GM21576 (cell line): ENCODE measurements at regions not wholly inside any gene's neighbourhood (a gene's known extent, or its start where the extent isn't known, plus 50 kb on each side); places are given as distances from the start of the nearest gene placed in this dataset.
"Not testable (repeated sequence)": the region's sequence is repeated elsewhere in the genome, so short reads cannot be mapped to it uniquely, and the experiment has no call there.

ENCODE experiments used
- ATAC-seq: cut with Tn5 transposase; IDR thresholded peaks from one replicate; pipeline ENCODE4 v1.9.1; 2021; ENCODE audit warnings: mild to moderate bottlenecking, moderate library complexity; ENCODE audit not compliant: unreplicated experiment

DNA sequence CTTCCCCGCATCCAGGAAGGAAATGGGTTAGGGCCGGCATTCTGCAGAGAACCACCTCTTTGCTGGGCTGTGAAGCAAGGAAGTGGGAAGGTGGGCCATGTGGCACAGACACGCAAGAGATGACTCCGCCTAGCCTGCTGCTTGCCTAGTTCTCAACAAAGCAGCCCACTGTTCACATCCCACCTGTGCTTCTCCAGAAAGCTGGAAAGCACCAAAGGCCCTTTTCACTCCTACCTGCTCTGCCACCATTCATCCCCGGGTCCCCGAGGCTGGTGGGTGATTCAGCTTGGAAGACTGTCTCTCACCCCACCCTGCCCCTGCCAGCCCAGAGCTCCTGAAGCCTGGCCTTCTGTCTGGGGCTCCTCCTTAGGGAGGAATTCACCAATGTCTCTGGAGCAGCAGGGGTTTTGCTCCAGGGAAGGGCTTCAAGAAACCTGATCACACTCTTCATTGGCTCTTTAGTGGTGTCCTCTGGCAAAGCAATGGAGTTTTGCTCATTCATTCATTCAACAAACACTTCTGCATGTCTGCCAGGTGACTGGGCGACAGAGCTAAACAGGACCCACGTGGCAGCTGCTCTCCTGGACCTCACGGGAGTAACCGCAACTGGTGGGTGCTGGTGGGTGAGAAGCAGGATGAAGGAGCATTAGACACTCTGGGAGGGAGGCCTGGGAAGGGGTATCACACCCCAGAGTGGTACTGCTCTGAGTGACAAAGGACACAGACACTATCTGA is 145.4 kb upstream of the TLE3 start:
- ATAC-seq = no peak

DNA sequence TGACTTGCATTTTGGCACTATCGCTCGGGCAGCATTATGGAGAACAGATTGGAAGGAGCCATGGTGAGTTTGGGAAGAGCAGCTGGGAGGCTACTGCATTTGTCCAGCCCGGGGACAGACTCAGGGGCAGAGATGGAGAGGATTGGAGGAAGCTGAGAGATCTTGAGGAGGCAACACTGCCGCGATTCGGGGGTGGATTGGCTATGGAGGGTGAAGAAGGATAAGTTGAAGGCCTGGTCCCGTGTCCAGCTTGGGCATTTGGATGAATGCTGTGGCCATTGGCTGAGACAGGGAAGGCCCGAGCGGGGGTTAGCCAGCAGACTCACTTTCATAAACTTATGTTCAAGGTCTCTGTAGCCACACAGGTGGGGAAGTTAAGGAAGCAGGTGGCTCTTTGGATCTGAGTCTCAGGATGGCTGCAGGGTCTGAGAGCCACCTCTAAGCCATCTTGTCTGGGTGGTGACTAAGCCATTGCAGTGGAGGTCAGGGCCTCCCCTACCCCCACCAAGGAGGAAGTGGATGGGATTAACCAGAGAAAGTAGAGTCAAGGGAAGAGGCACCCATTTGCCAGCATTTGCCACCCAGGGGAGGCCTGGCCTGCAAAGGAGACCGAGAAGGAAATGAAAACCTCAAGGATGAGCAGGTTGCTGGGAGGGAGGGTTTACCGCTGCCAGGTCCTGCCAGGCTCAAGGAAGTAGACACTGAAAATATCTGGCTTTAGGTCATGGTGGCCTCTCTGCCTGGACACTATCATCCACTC is 144.0 kb upstream of the TLE3 start:
- ATAC-seq = no peak

DNA sequence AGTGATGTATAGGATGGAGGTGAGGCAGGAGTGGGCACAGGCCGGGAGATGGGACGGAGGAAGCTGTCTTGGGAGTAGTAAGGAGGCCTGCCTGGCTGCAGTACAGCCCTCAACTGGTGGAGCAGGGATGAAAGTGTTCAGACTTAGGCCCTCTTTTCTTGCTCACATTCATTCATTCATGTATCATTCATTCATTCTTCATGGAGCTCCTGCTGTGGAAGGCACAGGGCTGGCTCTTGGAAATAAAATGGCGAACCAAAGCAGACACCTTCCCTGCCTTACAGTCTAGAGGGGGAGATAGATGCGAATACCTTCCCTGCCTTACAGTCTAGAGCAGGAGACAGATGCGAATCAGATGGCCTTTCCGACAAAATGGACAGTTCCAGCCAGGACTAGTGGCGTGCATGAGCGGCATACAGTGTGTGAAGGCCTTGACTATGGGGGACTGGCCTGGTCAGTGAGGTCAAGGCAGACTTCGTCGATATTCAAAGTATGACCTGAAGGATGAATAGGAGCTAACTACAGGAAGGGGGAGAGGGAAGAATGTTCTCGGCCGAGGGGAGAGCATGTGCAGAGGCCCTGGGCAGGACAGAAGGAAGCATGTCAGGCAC is 143.2 kb upstream of the TLE3 start:
- ATAC-seq = no peak

DNA sequence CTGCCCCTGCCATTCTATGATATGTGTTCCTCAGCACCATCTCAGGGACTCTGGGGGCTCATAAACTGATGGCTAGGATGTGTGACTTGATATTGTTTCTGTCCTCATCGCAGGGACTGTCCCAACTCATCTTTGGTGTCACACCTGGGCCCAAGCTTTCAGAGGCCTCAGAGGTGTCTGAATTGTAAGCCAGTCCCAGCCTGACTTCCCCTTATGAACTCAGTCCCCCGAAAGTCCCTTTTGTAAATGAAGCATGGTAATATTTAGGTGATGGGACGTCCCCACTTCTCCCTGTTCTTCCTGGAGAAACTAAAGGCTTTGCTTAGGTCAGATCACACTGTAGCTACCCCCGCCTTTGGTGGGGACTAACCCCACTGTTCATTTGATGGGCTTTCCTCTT is 142.4 kb upstream of the TLE3 start:
- peak; percentile 82 for ATAC-seq

DNA sequence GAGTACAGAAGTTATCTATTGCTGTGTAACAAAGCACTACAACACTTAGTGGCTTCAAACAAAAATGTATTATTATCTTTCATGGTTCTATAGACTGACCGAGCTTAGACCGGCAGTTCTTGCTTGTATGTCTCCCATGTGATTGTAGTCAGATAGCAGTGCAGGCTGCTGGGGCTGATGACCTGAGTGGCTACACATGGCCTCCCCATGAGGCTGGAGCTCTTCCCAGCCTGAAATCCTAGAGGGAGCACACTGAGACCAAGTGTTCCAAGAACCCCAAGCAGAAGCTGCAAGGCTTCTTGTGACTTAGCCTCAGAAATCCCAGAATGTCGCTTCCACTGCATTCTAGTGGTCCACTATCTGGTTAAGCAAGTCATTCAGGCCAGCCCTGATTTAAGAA is 141.2 kb upstream of the TLE3 start:
- no peak for ATAC-seq

DNA sequence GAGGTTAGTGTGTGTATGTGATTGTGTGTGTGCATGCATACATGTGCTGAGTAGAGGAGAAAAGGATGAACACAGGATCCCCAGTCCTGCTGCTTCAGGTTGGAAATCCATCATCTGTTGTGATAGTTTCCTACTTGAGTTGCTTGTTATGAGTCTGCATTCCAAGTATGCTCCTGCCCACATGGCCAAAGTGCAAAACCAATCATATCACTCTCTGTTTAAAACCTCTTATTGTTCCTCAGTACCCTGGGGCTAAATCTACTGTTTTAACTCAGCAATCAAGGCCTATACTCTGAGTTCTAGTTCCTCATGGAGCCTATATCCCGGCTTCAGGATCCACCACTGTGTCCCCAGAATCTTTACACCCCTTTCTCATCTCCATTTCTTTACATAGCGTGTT is 139.9 kb upstream of the TLE3 start:
- no peak for ATAC-seq

DNA sequence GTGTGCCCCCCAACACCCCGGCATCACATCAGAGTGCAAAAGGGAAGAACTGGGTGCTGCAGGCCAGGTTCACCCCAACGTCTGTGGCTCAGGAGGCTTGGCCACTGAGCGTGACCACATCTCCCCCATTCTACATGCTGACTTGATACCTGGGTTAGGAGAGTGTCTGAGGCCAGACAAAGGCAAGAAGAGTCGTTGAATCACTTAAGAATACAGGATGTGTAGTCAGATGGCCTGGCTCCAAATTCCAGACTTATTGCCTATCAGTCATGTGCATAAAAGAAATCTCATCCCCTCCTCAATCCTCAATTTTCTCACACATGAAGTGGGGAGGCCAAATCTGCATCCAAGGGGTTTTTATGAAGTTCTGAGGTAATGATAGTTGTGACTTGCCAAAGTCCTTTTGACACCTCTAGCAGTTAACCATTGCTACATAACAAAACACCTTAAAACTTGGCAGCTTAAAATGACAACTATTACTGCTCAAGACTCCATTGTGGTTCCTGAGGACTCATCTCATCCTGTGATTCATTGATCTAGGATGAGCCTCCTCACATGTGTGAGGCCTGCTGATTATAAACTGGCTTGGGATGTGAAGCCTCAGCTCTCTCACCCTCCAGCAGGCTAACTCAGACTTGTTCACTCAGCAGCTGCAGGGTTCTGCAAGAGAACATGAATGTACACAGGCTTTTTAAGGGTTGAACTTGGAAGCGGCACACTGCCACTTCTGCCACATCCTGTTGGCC is 138.8 kb upstream of the TLE3 start:
- no peak for ATAC-seq

DNA sequence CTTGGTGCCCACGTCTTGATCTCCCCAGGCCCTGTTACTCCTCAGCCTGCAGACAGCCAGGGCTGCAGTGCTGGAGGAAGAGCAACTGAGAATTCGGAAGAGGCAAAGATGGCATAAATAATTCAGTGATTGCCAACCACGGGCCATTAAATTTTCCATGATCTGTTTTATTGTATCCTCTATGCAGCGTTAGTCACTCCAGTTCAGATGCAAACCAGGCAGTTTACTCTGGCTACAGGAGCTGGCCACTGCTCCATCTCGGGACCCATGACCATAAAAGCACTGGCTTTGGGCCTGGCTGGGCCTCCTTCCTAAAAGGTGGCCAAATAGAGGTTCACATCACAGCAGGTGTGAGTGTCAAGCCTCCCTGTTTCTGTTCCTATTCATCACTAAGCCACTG is 137.6 kb upstream of the TLE3 start:
- ATAC-seq = no peak

DNA sequence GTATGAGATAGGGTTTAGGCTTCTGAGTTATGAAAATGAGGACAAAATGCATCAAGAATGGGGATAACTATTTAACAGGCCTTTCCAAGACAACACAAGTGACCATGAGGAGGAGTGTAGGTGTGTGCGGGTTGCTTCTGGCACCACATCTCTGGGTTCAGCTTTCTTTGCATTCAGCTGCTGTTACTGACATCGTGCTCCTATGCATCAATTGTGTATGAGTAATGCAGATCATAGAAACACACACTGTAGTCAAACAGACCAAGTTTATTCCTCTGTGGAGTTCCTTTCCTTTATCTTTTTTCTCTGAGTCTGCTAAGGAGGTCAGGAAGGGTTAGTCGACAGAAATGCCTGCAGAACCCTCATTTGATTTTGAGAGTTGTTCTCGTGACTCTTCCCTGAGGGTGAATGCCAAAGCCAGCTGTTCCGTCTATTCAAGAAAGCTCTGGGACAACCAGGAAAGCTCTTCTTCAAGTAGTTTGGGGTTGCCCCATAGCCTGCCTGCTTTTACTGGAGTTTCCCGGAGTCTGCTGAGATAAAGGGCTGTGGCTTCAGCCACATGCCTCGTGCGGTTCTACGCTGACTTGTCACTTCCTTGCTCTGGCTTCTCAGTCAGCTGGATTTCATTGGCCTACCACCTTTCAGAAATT is 136.7 kb upstream of the TLE3 start:
- ATAC-seq = no peak

DNA sequence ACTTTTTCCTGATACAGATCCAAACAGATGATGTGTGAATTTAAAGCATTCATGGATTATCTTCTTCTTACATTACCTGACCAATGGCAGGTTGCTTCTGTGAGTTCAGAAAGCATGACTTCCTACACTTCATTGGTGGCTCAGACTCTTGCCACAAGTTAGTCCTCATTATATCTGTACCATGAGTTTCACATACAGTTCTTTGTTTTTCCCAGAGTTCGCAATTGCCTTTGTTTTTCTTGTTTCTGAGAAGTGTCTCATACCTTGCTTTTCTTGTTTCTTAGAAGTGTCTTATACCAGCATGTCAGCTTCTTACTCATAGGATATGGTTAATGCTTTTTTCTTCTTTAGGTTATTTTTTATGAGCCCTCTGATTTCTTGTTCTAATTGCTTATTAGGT is 133.8 kb upstream of the TLE3 start:
- no peak for ATAC-seq

DNA sequence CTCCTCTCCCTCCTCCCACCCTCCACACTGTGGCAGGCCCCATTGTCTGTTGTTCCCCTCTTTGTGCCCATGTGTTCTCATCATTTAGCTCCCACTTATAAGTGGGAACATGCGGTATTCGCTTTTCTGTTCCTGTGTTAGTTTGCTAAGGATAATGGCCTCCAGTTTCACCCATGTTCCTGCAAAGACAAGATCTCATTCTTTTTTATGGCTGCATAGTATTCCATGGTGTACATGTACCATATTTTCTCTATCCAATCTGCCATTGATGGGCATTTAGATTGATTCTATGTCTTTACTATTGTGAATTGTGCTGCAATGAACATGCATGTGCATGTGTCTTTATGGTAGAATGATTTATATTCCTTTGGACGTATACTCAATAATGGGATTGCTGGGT is 130.2 kb upstream of the TLE3 start:
- ATAC-seq = not testable (repeated sequence)

DNA sequence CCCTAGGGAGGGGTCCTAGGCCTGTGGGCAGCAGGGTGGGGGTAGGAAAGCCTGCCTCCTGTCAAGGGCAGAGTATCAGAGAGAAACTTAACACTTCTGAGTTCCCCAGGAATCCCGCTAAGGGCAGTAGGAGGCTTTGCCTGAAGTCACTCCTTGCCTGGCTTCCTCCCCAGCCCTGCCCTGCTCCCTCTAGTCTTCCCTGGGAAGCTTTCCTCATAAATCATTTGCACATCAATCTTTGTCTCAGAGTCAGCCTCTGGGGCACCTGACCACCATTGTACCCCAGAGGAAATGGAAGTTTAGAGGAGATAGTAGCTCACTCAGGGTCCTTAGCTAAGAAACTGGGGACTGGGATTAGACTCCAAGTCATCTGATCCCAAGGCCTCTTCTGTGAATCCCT is 129.4 kb upstream of the TLE3 start:
- no peak for ATAC-seq

DNA sequence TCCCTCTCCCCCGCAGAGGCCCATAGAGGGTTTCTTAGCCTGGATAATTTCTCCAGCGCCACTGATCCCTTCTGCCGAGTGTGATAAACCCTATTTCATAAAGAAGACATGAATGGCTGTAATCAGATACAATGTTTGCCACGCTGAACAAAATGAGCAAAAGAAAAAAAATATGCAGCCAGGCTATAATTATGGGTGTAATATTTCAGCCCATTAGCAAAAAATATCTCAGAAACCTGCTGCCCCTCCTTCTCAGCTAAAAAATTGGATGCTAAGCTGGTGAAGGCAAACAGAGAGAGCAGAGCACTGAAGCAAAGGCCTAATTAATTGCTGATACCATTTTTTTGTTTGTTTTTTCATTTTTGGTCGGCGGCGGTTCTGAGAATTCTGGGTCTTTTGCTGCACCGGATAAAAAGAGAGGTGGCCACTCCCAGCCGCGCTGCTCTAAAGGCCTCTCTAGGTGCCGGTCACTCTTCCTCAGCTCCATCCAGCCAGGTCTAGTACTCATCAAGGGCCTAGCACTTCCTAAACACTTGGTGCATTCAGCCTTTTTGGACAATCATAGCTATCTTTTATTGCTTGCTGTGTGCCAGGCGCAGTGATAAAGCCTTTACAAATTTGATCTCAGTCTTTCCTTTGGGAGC is 128.7 kb upstream of the TLE3 start:
- ATAC-seq = no peak

DNA sequence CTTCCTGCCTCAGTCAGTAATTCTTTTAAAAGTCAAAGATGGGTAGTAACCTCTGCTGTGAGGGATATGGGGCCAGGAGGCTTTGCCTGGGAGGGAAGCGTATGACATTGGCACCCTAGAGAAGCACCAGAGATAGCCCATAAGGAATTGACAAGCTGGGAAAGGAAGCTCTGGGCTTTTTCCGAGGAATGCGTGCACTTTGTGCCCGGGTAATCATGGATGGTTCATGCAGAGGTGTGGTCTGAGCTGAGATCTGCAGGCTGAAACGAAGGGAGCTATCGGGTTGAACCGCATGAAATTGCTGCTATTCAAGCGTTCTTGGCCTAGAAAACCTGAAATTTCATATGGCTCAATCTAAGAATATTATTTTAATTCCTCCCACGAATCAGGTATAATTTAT is 127.7 kb upstream of the TLE3 start:
- no peak for ATAC-seq

DNA sequence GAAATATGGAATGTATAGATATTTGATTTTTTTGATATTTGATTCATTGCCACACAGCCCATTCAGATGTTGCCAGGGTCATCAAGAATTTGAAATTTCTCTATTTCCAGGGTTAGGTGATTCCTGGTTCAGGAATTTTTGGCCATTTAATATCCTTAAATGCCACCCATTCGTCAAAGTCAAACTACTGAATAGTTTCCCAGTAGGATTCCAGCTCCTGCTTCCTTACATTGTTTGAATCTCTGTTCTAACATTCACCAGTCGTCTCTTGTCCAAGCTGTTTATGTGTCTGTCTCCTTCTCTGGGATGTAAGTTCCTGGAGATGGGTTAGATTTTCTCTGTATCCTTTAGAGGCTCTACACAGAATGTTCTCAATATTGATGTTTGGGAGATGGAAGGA is 124.9 kb upstream of the TLE3 start:
- ATAC-seq = no peak

DNA sequence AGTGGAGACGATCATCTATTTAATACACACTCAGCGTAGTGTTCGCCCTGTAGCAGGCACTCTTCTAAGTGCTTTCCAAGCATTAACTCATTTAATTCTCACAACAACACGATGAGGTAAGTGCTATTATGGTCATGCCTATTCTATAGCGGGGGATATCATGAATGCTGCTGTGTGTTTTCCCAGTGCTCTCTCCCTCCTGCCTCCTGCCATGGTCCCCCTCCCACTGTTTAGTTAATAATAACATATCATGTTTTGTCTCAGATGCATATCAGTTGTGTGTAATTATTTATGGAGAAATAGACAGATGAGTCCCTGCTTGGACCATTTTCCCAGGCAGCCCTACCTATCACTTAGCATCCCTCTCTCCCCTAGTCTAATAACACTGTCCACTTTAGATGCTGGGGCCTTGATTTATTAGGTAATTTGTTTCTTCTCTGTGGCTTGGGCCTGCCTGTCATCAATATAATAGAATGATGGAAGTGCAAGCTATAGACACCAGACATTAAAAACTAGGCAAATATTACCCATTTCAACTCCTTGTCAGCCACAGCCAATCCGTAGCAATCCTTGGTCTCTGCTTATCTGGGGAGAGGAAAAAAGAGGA is 122.9 kb upstream of the TLE3 start:
- ATAC-seq = no peak

DNA sequence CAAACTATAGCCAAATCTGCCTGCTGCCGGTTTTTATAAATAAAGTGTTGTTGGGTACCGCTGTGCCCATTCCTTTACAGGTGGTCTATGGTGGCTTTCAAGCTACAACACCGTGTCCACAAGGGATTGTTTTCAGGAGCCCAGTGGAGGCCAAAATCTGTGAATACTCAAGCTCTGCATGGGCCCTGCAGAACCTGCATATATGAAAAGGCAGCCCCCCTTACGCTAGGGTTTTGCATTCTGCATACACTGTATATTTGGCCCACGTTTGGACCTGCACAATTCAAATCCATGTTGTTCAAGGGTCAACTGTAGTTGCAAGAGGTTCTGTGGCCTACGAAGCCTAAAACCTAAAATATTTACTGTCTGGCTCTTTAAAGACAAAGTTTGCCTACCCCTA is 122.2 kb upstream of the TLE3 start:
- ATAC-seq = no peak

DNA sequence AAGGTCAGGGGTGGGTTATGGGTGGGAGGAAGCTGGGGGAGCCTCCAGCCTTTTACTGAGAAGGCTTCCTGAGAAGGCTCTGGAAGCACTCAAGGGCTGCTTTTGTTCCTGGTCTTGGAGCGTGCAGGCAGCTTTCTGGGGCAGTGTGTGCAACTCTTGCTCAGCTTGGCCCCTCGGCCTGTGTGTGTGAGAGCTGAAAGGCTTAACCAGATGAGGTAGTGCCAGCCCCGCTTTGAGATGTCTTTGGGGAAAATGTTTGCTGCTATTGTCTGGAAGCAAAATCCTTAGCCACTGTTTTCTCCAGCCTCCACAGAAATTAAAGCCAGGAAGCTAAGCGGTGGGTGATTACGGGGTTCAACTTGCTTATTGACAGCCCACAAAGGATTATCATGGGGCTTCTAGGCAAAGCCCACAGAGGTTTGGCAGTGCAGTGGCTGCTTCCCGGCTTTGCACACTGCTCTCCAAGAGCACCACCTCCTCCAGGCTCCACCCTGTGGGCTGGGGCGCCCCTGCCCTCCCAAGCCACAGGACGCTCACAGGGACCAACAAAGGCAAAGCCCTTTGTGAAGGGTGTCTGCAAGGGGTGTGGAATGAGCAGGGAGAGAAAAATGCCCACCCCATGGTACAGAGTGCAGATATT is 121.7 kb upstream of the TLE3 start:
- ATAC-seq = no peak
